Liver (tissue), 8 donors: ENCODE measurements at regions not wholly inside any gene's neighbourhood (a gene's known extent, or its start where the extent isn't known, plus 50 kb on each side); places are given as distances from the start of the nearest gene placed in this dataset.

Experiments used
- DNase-seq: peaks from one replicate; pipeline ENCODE4 v3.0.0-alpha.2; 2017; ENCODE audit warnings: low spot score
- H3K27ac ChIP-seq, 2 donors: one replicate each; pipeline ENCODE4 v1.7.0; 2013; ENCODE audit warnings: inconsistent platforms in 2 of 2, low read length in 2 of 2, control low read depth in 1 of 2, low read depth in 1 of 2, mild to moderate bottlenecking in 1 of 2
- H3K27me3 ChIP-seq, 4 donors: one replicate each; pipeline versions ENCODE4 v1.6.1 to v1.7.0; 2013; ENCODE audit warnings: low read length in 3 of 4, inconsistent platforms in 1 of 4, mild to moderate bottlenecking in 1 of 4, moderate library complexity in 1 of 4; ENCODE audit not compliant: control insufficient read depth in 4 of 4, insufficient read depth in 4 of 4
- H3K36me3 ChIP-seq, 4 donors: one replicate each; pipeline versions ENCODE4 v1.6.1 to v1.7.0; 2013; ENCODE audit warnings: low read length in 3 of 4, mild to moderate bottlenecking in 3 of 4, low read depth in 1 of 4, moderate library complexity in 1 of 4; ENCODE audit not compliant: control insufficient read depth in 4 of 4, insufficient read depth in 3 of 4
- H3K4me1 ChIP-seq, 4 donors: one replicate each; pipeline versions ENCODE4 v1.6.1 to v1.7.0; 2013; ENCODE audit warnings: low read length in 3 of 4, mild to moderate bottlenecking in 3 of 4, moderate library complexity in 1 of 4; ENCODE audit not compliant: control insufficient read depth in 4 of 4, insufficient read depth in 4 of 4
- H3K4me3 ChIP-seq, 3 donors: one replicate each; pipeline versions ENCODE4 v1.6.1 to v1.7.0; 2013; ENCODE audit warnings: low read length in 3 of 3, control low read depth in 1 of 3, low read depth in 1 of 3, mild to moderate bottlenecking in 1 of 3
- H3K9ac ChIP-seq, 2 donors: one replicate each; pipeline ENCODE4 v1.7.0; 2013; ENCODE audit warnings: low read length in 2 of 2, mild to moderate bottlenecking in 2 of 2, moderate library complexity in 2 of 2, control low read depth in 1 of 2, low read depth in 1 of 2
- H3K9me3 ChIP-seq, 4 donors: one replicate each; pipeline versions ENCODE4 v1.6.1 to v1.7.0; 2013; ENCODE audit warnings: low read length in 3 of 4; ENCODE audit not compliant: control insufficient read depth in 4 of 4
- CTCF ChIP-seq: fragments of 150-350 bp; IDR thresholded peaks from 2 replicates; pipeline ENCODE4 v1.5.1; 2017; ENCODE audit warnings: improper control_type of control experiment, low read depth, low read length; ENCODE audit not compliant: missing input control
- EGR1 ChIP-seq, 2 donors: IDR thresholded peaks; 2 replicates each; pipeline ENCODE4 v1.6.1; 2016 to 2018; ENCODE audit warnings: antibody characterized with exemption in 2 of 2, low read depth in 2 of 2
- FOXA1 ChIP-seq: IDR thresholded peaks from 2 replicates; pipeline ENCODE4 v1.6.1; 2016; ENCODE audit warnings: antibody characterized with exemption
- GABPA ChIP-seq, 2 donors: IDR thresholded peaks in 1 of 2; conservative IDR thresholded peaks in 1 of 2; 2 replicates each; pipeline ENCODE4 v1.6.1; 2016; ENCODE audit warnings: antibody characterized with exemption in 2 of 2, mild to moderate bottlenecking in 1 of 2, moderate library complexity in 1 of 2
- JUND ChIP-seq, 2 donors: IDR thresholded peaks; 2 replicates each; pipeline ENCODE4 v1.6.1; 2016; ENCODE audit warnings: antibody characterized with exemption in 2 of 2
- MAX ChIP-seq: IDR thresholded peaks from 2 replicates; pipeline ENCODE4 v1.6.1; 2016; ENCODE audit warnings: antibody characterized with exemption
- RAD21 ChIP-seq, 2 donors: IDR thresholded peaks; 2 replicates each; pipeline ENCODE4 v1.6.1; 2016; ENCODE audit warnings: antibody characterized with exemption in 2 of 2, mild to moderate bottlenecking in 2 of 2
- REST ChIP-seq: IDR thresholded peaks from 2 replicates; pipeline ENCODE4 v1.6.1; 2016; ENCODE audit warnings: antibody characterized with exemption, mild to moderate bottlenecking
- RXRA ChIP-seq, 2 donors: IDR thresholded peaks; 2 replicates each; pipeline ENCODE4 v1.6.1; 2017 to 2018; ENCODE audit warnings: antibody characterized with exemption in 2 of 2, mild to moderate bottlenecking in 1 of 2
- SP1 ChIP-seq: IDR thresholded peaks from 2 replicates; pipeline ENCODE4 v1.6.1; 2018; ENCODE audit warnings: antibody characterized with exemption, mild to moderate bottlenecking
- TAF1 ChIP-seq: conservative IDR thresholded peaks from 2 replicates; pipeline ENCODE4 v1.6.1; 2016; ENCODE audit warnings: antibody characterized with exemption, mild to moderate bottlenecking
- YY1 ChIP-seq: IDR thresholded peaks from 2 replicates; pipeline ENCODE4 v1.6.1; 2016; ENCODE audit warnings: antibody characterized with exemption, mild to moderate bottlenecking
- ZBTB33 ChIP-seq: IDR thresholded peaks from 2 replicates; pipeline ENCODE4 v1.6.1; 2016; ENCODE audit warnings: antibody characterized with exemption
- WGBS: extraction: QIAGEN DNeasy Blood & Tissue Kit; methylation state at CpG from one replicate; pipeline ENCODE4 v1.1.7; 2013; 5-methylcytosine and 5-hydroxymethylcytosine counted together
- donor health status: healthy.
- donor health status: healthy.
- donor health status: healthy.
- donor health status: healthy.
- donor health status: healthy.

GRCh38 chr3:6095006-6095405 is 765.9 kb upstream of the GRM7 start (continued):
- TF ChIP-seq ZBTB33 (no peak), MAX (no peak), RXRA (IDR thresholded peaks at IDR 0.05) (no peak), JUND (IDR thresholded peaks at IDR 0.05) (no peak)

GRCh38 chr3:6097021-6097420 is 763.9 kb upstream of the GRM7 start:
- Histone ChIP-seq H3K4me1 (no peaks in the 10 kb centered on the region), H3K27me3 (no peaks in the 10 kb centered on the region)
- 83% methylated on average over 2 of the region's 2 CpGs for WGBS

More at GRCh38 chr3:6097021-6097420, 763.9 kb upstream of the GRM7 start:
- TF ChIP-seq SP1 = no peak
- no peak for TF ChIP-seq RXRA (IDR thresholded peaks at IDR 0.05)
- no peak for TF ChIP-seq FOXA1
- TF ChIP-seq GABPA (IDR thresholded peaks at IDR 0.05 in 1 of 2, conservative IDR thresholded peaks at IDR 0.05 in 1 of 2) = no peak
- TF ChIP-seq TAF1 = no peak
- TF ChIP-seq JUND (IDR thresholded peaks at IDR 0.05) = no peak
- no peak for TF ChIP-seq REST
- no peak for TF ChIP-seq RAD21 (IDR thresholded peaks at IDR 0.05)
- TF ChIP-seq ZBTB33 = no peak
- TF ChIP-seq MAX = no peak
- TF ChIP-seq CTCF = no peak
- TF ChIP-seq YY1 = no peak
- no peak for TF ChIP-seq EGR1 (IDR thresholded peaks at IDR 0.05; ENCODE audit: low read depth in 2 of 2)
- Histone ChIP-seq H3K4me3 (no peak overlapping the region), H3K36me3 (no peaks in the 10 kb centered on the region), H3K9me3 (no peaks in the 10 kb centered on the region), H3K9ac (no peak overlapping the region), H3K27ac (no peak overlapping the region)
- DNase-seq = no peak
